Gastrocnemius medialis (tissue), 4 donors: ENCODE measurements at regions not wholly inside any gene's neighbourhood (a gene's known extent, or its start where the extent isn't known, plus 50 kb on each side); places are given as distances from the start of the nearest gene placed in this dataset.
A peak's percentile ranks its signal among the peaks of the same experiment; 100 is the strongest.
"Not testable (repeated sequence)": the region's sequence is repeated elsewhere in the genome, so short reads cannot be mapped to it uniquely, and the experiment has no call there.

Source experiments
- ATAC-seq, 2 donors: fragments of 150-250 bp; one replicate each; pipeline ENCODE4 v1.9.1; 2016
- DNase-seq, 2 donors: peaks; one replicate each; pipeline ENCODE4 v3.0.0-alpha.2; 2019
- H3K27ac ChIP-seq, 4 donors: fragments of 200-600 bp; sonication (generic); 1 replicate in 1 of 4; 2 replicates in 3 of 4; pipeline ENCODE4 v1.5.1; 2016 to 2018; ENCODE audit warnings: mild to moderate bottlenecking in 2 of 4, moderate library complexity in 1 of 4
- H3K27me3 ChIP-seq, 3 donors: fragments of 200-600 bp; sonication (generic) in 2 of 3; 1 replicate in 1 of 3; 2 replicates in 2 of 3; pipeline versions ENCODE4 v1.5.1 to v1.6.0; 2016 to 2019; ENCODE audit warnings: mild to moderate bottlenecking in 1 of 3, moderate library complexity in 1 of 3
- H3K36me3 ChIP-seq, 2 donors: fragments of 200-600 bp; sonication (generic) in 1 of 2; one replicate each; pipeline ENCODE4 v1.5.1; 2017 to 2018
- H3K4me1 ChIP-seq, 2 donors: fragments of 200-600 bp; sonication (generic) in 1 of 2; one replicate each; pipeline ENCODE4 v1.5.1; 2016 to 2017; ENCODE audit warnings: mild to moderate bottlenecking in 2 of 2
- H3K4me3 ChIP-seq, 4 donors: fragments of 200-600 bp; sonication (generic) in 3 of 4; 1 replicate in 1 of 4; 2 replicates in 3 of 4; pipeline ENCODE4 v1.5.1; 2016 to 2019; ENCODE audit warnings: mild to moderate bottlenecking in 2 of 4
- H3K9me3 ChIP-seq, 3 donors: fragments of 200-600 bp; sonication (generic) in 2 of 3; 1 replicate in 1 of 3; 2 replicates in 2 of 3; pipeline ENCODE4 v1.5.1; 2016 to 2019
- POLR2A ChIP-seq, 2 donors: fragments of 450-650 bp; IDR thresholded peaks; one replicate each; pipeline ENCODE4 v1.6.1; 2017; ENCODE audit warnings: antibody characterized with exemption in 2 of 2, mild to moderate bottlenecking in 2 of 2, moderate library complexity in 2 of 2
- in situ Hi-C, 4 donors: fragments of 200-750 bp; cut with MboI; loops; one replicate each; pipeline versions ENCODE4 v1.15.0 to v1.8.0; 2017; ENCODE audit warnings: low sequenced_read_pairs in 4 of 4
- intact Hi-C: fragments of 100-400 bp; cut with DNase I; formaldehyde crosslinking; loops from one replicate; pipeline ENCODE4 v1.15.1; 2023; ENCODE audit warnings: low total_unique reads
- TF ChIP-seq, protein P1 (sequence below), 5 experiments: fragments of 450-650 bp in 3 of 5; fragments of 200-600 bp in 2 of 5; sonication (generic) in 2 of 5; IDR thresholded peaks in 4 of 5; conservative IDR thresholded peaks in 1 of 5; 1 replicate in 4 of 5; 2 replicates in 1 of 5; pipeline ENCODE4 v1.5.1; 2016 to 2019; ENCODE audit warnings: antibody characterized with exemption in 5 of 5, mild to moderate bottlenecking in 3 of 5, moderate library complexity in 3 of 5

DNA sequence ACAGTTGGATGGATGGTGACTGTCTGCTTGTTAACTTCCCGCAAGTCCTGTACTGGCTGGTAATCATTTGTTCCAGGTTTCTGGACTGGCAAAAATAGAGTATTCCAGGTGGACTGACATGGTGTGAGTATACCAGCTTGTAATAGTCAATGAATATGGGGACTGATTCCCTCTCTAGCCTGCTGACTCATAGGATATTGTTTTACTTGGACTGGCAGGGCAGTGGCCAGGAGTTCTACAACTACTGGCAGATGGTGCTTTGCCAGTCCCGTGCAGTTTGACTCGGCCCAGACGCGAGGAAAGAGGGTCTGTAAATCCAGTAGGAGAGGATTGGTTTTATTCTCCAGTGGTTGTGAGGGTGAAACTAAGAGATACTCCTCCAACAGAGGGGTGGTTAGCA is 78.0 kb downstream of the PRR15 start:
- Histone ChIP-seq H3K4me1 (no peaks in the 10 kb centered on the region), H3K27me3 (no peaks in the 10 kb centered on the region), H3K4me3 (no peak overlapping the region), H3K9me3 (no peaks in the 10 kb centered on the region), H3K36me3 (no peaks in the 10 kb centered on the region), H3K27ac (no peak overlapping the region)
- intact Hi-C loops (no loop called here), in situ Hi-C loops (loop anchor here in 1 of 4 donors (25.0 kb wide), 1 partner anchor 271 kb away; no protein-coding TSS in a partner anchor)
- DNase-seq (peak in 1 of 2 donors; percentile 9), ATAC-seq (peak; percentile 52 to 76)
- no peak for TF ChIP-seq POLR2A (IDR thresholded peaks at IDR 0.05)
- TF ChIP-seq, protein P1, sequence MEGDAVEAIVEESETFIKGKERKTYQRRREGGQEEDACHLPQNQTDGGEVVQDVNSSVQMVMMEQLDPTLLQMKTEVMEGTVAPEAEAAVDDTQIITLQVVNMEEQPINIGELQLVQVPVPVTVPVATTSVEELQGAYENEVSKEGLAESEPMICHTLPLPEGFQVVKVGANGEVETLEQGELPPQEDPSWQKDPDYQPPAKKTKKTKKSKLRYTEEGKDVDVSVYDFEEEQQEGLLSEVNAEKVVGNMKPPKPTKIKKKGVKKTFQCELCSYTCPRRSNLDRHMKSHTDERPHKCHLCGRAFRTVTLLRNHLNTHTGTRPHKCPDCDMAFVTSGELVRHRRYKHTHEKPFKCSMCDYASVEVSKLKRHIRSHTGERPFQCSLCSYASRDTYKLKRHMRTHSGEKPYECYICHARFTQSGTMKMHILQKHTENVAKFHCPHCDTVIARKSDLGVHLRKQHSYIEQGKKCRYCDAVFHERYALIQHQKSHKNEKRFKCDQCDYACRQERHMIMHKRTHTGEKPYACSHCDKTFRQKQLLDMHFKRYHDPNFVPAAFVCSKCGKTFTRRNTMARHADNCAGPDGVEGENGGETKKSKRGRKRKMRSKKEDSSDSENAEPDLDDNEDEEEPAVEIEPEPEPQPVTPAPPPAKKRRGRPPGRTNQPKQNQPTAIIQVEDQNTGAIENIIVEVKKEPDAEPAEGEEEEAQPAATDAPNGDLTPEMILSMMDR (IDR thresholded peaks at IDR 0.05 in 4 of 5, conservative IDR thresholded peaks at IDR 0.05 in 1 of 5) = no peak

DNA sequence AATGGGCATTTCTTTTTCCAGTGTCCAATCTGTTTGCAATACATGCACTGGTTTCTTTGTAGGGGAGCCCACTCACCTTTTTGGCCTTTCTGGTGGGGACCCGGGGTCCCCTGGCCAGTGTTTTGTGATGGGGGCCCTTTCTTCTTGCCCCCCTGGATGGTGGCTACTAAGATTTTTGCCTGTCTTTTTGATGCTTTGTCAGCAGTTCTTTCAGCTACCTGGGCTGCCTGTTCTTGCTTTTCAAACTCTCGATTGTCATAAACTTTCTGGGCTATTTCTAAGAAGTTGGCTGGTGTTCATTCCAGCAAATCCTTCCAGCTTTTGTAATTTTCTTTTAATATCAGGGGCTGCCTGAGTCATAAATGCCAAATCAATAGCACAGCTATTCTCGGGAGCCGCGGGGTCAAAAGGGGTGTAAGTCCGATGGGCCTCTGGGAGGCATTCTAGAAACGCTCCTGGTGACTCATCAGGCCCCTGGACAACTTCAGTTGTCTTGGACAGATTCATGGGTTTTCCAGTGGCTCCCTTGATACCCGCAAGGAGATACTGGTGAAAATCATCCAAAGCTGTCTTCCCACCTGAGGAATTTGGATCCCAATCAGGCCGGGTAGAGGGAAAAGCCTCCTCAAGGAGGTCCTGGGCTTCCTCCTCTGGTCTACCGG is 79.0 kb downstream of the PRR15 start:
- Histone ChIP-seq H3K36me3 (no peaks in the 10 kb centered on the region), H3K27me3 (no peaks in the 10 kb centered on the region), H3K9me3 (no peaks in the 10 kb centered on the region), H3K27ac (no peak overlapping the region), H3K4me3 (no peak overlapping the region), H3K4me1 (peaks cover 0 to under 1% of the 10 kb centered on the region in 2 donors)
- intact Hi-C loops (no loop called here), in situ Hi-C loops (loop anchor here in 1 of 4 donors (25.0 kb wide), 1 partner anchor 270 kb away; no protein-coding TSS in a partner anchor)
- ATAC-seq = no peak
- no peak for DNase-seq
- TF ChIP-seq, protein P1 (IDR thresholded peaks at IDR 0.05 in 4 of 5, conservative IDR thresholded peaks at IDR 0.05 in 1 of 5) = no peak
- TF ChIP-seq POLR2A (IDR thresholded peaks at IDR 0.05) = no peak

DNA sequence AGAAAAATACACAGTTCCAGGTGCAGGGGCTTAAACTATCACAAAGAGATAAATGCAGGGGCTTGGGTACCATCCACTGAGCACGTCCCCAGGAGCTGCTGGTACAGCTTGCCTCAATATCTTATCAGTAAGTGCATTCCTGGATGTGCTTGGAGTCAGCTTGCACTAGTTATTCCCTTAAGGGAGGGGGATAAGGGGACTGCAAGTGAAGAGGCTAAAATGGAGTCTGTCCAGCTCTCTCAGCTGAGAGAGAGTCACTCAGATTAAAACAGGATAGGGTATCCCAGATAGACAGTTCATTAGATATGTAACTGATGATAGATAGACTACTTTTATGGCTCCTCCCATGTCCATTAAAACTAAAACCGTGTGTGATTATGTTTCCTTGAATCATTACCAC is 82.5 kb downstream of the PRR15 start:
- H3K4me3 ChIP-seq, ATAC-seq, intact Hi-C loops, H3K27ac ChIP-seq, H3K27me3 ChIP-seq, H3K36me3 ChIP-seq, DNase-seq, H3K9me3 ChIP-seq, H3K4me1 ChIP-seq: not testable (repeated sequence)
- in situ Hi-C loops = loop anchor here in 1 of 4 donors (25.0 kb wide), 1 partner anchor 266 kb away; no protein-coding TSS in a partner anchor

DNA sequence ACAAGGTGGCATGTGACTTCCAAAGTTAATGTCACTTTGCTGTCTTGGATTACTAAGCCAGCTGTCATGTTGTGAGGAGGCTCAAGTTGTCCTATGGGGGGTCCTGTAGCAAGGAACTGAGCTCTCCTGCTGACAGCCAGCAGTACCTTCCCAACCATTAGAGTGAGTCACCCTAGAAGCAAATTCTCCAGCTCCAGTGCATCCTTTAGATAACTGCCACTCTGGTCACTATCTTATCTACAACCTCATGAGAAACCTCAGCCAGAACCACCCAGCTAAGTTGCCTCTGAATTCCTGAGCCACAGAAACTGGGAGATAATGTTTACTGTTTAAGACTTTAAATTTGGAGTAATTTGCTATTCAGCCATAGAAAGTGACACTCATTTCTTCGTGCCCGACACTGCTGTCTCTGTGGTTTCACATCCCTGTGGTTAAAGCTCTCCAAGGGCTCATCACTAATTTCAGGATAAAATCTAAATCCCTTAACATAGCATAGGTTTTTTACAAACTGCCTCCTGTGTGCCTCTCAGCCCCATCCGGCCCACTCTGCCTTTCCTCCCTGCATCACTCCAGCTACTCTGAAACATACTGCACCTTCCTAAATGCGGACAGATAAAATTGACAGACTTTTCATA is 83.5 kb downstream of the PRR15 start:
- Histone ChIP-seq H3K27ac (no peak overlapping the region), H3K36me3 (no peaks in the 10 kb centered on the region), H3K4me3 (no peak overlapping the region), H3K27me3 (no peaks in the 10 kb centered on the region), H3K4me1 (peaks cover 0 to 5% of the 10 kb centered on the region in 2 donors), H3K9me3 (no peaks in the 10 kb centered on the region)
- intact Hi-C loops = no loop called here
- ATAC-seq = no peak
- TF ChIP-seq POLR2A (IDR thresholded peaks at IDR 0.05) = no peak
- TF ChIP-seq, protein P1 (IDR thresholded peaks at IDR 0.05 in 4 of 5, conservative IDR thresholded peaks at IDR 0.05 in 1 of 5) = no peak
- DNase-seq = no peak
- in situ Hi-C loops = loop anchor here in 1 of 4 donors (25.0 kb wide), 1 partner anchor 265 kb away; no protein-coding TSS in a partner anchor

DNA sequence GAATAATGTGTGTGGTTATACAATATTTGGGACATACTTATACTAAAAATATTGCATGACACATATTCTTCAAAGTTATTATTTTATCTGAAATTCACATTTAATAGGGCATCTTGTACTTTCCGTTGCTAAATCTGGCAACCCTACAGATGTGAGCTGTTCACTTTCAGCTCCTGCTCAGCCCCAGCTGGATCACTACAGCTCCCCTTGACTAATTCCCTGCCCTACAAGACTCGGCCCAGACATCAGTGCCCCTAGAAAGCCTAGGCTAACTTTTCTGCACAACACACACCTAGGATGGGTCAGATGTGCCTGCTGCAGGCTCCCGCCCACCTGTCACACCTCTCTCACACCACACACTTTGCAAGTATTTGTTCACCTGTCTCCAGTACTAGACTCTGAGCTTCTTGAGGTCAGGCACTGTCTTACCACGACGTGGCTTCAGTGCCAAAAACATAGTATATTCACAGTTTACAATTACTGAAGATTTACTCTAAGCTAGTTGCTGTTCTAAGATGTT is 84.1 kb downstream of the PRR15 start:
- intact Hi-C loops, H3K36me3 ChIP-seq, DNase-seq, H3K9me3 ChIP-seq, ATAC-seq, H3K4me1 ChIP-seq, H3K27me3 ChIP-seq, H3K27ac ChIP-seq, H3K4me3 ChIP-seq: not testable (repeated sequence)
- in situ Hi-C loops = loop anchor here in 1 of 4 donors (25.0 kb wide), 1 partner anchor 265 kb away; no protein-coding TSS in a partner anchor
